ENCODE measurements at regions not wholly inside any gene's neighbourhood (a gene's known extent, or its start where the extent isn't known, plus 50 kb on each side); places are given as distances from the start of the nearest gene placed in this dataset.

- no peak for TF ChIP-seq EZH2 (IDR thresholded peaks at IDR 0.05; ENCODE audit: borderline replicate concordance)
- no peak for TF ChIP-seq CTCF (IDR thresholded peaks at IDR 0.05; ENCODE audit: poor library complexity)
- TF ChIP-seq EZH2phosphoT487 (IDR thresholded peaks at IDR 0.05; ENCODE audit: low read depth, severe bottlenecking, unreplicated experiment): no peak
Measured at GRCh38 chrX:79035421-79035820, 90.2 kb downstream of the P2RY10 start.

Measured in hepatocyte (in vitro differentiated cells).